ENCODE measurements at regions not wholly inside any gene's neighbourhood (a gene's known extent, or its start where the extent isn't known, plus 50 kb on each side); places are given as distances from the start of the nearest gene placed in this dataset.
A peak's percentile ranks its signal among the peaks of the same experiment; 100 is the strongest.

DNA sequence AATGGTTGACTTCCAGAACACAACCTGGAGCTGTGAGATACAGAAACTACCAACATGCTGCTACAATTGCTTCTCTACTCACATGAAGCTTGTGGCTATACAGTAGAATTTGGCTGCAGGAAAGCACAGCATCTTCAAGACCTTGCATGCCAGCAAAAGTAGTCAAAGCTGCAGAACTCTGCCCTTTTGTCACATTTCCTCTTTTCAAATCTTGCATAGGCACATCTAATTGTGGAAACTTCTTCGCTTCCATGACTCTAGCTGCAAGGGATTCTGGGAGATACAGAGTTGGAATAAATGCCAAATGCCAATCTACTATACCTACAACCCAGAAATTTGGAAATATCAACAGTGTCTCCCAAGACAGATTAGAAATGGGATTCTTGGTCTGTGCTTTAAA is 462.2 kb downstream of the FOXO1 start:
- no peak overlapping the region for H2AFZ ChIP-seq (ENCODE audit: control insufficient read depth, low read depth, low read length)
- H3K4me3 ChIP-seq: no peak overlapping the region
- no peaks in the 10 kb centered on the region for H3K79me2 ChIP-seq (ENCODE audit: control insufficient read depth, insufficient read depth, low read length)
- H3K27me3 ChIP-seq (replicated peaks in 1 of 2; ENCODE audit: control insufficient read depth in 2 of 2, insufficient read depth in 2 of 2, low read length in 1 of 2): no peaks in the 10 kb centered on the region
- BruUV-seq (replicated peaks): no TSS peak
- peaks cover 6% of the 10 kb centered on the region for H3K9me3 ChIP-seq (replicated peaks; ENCODE audit: control insufficient read depth, insufficient read depth, low read length)
- ATAC-seq (no peak), FAIRE-seq (no peak), DNase-seq (ENCODE audit: low read depth, low spot score) (no peak)
- in situ Hi-C loops (cut with MboI): no loop called here
- H4K20me1 ChIP-seq (ENCODE audit: control insufficient read depth, insufficient read depth): no peaks in the 10 kb centered on the region
- no peaks in the 10 kb centered on the region for H3K36me3 ChIP-seq (ENCODE audit: control insufficient read depth in 2 of 2, insufficient read depth in 2 of 2, low read length in 1 of 2)
- ChIA-PET POLR2A (no interaction called here), RAD21 (ENCODE audit: unreplicated experiment) (no interaction called here), SMC1A (ENCODE audit: uncharacterized antibody, unreplicated experiment) (interaction anchor here (1.1 kb wide), 2 partner anchors 10 to 121 kb away, joined by 3 read pairs; no protein-coding TSS in a partner anchor), CTCF (no interaction called here)
- H3K9ac ChIP-seq (ENCODE audit: control insufficient read depth, insufficient read depth, low read length): no peak overlapping the region
- H3K27ac ChIP-seq (ENCODE audit: control insufficient read depth, insufficient read depth): no peak overlapping the region
- peak; percentile 52; the same call in 1 of the 2 replicates for TF ChIP-seq SPI1 (IDR thresholded peaks at IDR 0.05; ENCODE audit: borderline replicate concordance, insufficient read depth, low read depth, low read length)
- no peak for TF ChIP-seq NFYB (IDR thresholded peaks at IDR 0.05; ENCODE audit: insufficient read depth, low read depth, low read length)
- intact Hi-C loops (cut with micrococcal nuclease; ENCODE audit: unreplicated experiment): no loop called here
- 100% methylated on average over 1 of the region's 1 CpG for WGBS (ENCODE audit: insufficient coverage, insufficient replicate concordance, low lambda C conversion rate, missing lambda C conversion rate)
- peaks cover 35% of the 10 kb centered on the region for H3K4me1 ChIP-seq (ENCODE audit: control insufficient read depth, insufficient read depth, low read length)
- H3K4me2 ChIP-seq (ENCODE audit: control insufficient read depth, insufficient read depth): no peak overlapping the region

DNA sequence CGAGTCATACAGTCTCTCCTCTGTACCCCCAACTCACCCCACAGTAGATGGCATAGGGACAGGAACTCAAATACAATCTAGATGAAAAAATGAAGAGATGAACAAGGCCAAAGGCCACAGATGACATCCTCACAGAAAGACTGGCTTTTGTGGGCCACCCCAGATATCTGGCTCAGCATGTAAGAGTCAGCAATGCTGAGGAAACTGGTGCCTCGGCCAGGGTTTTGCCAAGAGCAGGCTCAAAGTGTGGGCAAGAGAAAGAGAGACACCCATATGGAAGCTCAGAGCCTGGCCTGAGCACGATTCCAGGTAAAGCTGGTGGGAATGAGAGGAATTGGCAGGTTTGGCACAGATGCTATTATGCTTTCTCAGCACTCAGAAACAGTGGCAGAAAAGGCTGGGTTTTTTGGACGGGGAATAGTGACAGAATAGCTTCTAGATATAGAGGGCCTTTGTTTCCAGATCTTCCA is 460.6 kb downstream of the FOXO1 start:
- Histone ChIP-seq H3K9ac (ENCODE audit: control insufficient read depth, insufficient read depth, low read length) (no peak overlapping the region), H3K4me2 (ENCODE audit: control insufficient read depth, insufficient read depth) (no peak overlapping the region), H2AFZ (ENCODE audit: control insufficient read depth, low read depth, low read length) (no peak overlapping the region; the same call in 1 of the 2 replicates), H3K27ac (ENCODE audit: control insufficient read depth, insufficient read depth) (0 out of 2 replicates have a peak overlapping the region, but pooled peaks have one; percentile 5), H3K36me3 (ENCODE audit: control insufficient read depth in 2 of 2, insufficient read depth in 2 of 2, low read length in 1 of 2) (no peaks in the 10 kb centered on the region), H3K9me3 (replicated peaks; ENCODE audit: control insufficient read depth, insufficient read depth, low read length) (peaks cover 6% of the 10 kb centered on the region), H4K20me1 (ENCODE audit: control insufficient read depth, insufficient read depth) (no peaks in the 10 kb centered on the region), H3K27me3 (replicated peaks in 1 of 2; ENCODE audit: control insufficient read depth in 2 of 2, insufficient read depth in 2 of 2, low read length in 1 of 2) (no peaks in the 10 kb centered on the region; a peak in 1 of 4 replicates), H3K4me3 (no peak overlapping the region), H3K79me2 (ENCODE audit: control insufficient read depth, insufficient read depth, low read length) (no peaks in the 10 kb centered on the region), H3K4me1 (ENCODE audit: control insufficient read depth, insufficient read depth, low read length) (peaks cover 37% of the 10 kb centered on the region)
- TF ChIP-seq NR2C1 (IDR thresholded peaks at IDR 0.05) (no peak), TCF7 (IDR thresholded peaks at IDR 0.05; ENCODE audit: borderline replicate concordance) (no peak), ZNF274 (IDR thresholded peaks at IDR 0.05; ENCODE audit: insufficient read depth, insufficient read length) (no peak), KAT2A (conservative IDR thresholded peaks at IDR 0.05; ENCODE audit: control insufficient read depth, low read depth, low read length) (no peak), POLR2AphosphoS2 (IDR thresholded peaks at IDR 0.05; ENCODE audit: low read depth, low read length) (no peak), SUPT20H (IDR thresholded peaks at IDR 0.05; ENCODE audit: borderline replicate concordance, control insufficient read depth, low read depth, low read length) (no peak), YBX1 (IDR thresholded peaks at IDR 0.05) (no peak), ZNF207 (IDR thresholded peaks at IDR 0.05; ENCODE audit: borderline replicate concordance) (no peak), KLF5 (IDR thresholded peaks at IDR 0.05; ENCODE audit: partially characterized antibody) (no peak), STAT3 (IDR thresholded peaks at IDR 0.05; ENCODE audit: low read depth, low read length) (no peak)
- TF ChIP-seq, protein P1, sequence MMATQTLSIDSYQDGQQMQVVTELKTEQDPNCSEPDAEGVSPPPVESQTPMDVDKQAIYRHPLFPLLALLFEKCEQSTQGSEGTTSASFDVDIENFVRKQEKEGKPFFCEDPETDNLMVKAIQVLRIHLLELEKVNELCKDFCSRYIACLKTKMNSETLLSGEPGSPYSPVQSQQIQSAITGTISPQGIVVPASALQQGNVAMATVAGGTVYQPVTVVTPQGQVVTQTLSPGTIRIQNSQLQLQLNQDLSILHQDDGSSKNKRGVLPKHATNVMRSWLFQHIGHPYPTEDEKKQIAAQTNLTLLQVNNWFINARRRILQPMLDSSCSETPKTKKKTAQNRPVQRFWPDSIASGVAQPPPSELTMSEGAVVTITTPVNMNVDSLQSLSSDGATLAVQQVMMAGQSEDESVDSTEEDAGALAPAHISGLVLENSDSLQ (IDR thresholded peaks at IDR 0.05): no peak
- CTCF ChIA-PET: no interaction called here
- ATAC-seq (no peak), DNase-seq (ENCODE audit: low read depth, low spot score) (no peak), FAIRE-seq (no peak)
- no TSS peak for BruUV-seq (replicated peaks)
- WGBS (ENCODE audit: insufficient coverage, insufficient replicate concordance, low lambda C conversion rate, missing lambda C conversion rate): 95% methylated on average over 4 of the region's 4 CpGs
- in situ Hi-C loops (cut with MboI) (no loop called here), intact Hi-C loops (cut with micrococcal nuclease; ENCODE audit: unreplicated experiment) (no loop called here)
- POLR2A ChIA-PET: no interaction called here
- RAD21 ChIA-PET (ENCODE audit: unreplicated experiment): no interaction called here
- SMC1A ChIA-PET (ENCODE audit: uncharacterized antibody, unreplicated experiment): no interaction called here
